CD4-positive, alpha-beta T cell (primary cell): ENCODE measurements at regions not wholly inside any gene's neighbourhood (a gene's known extent, or its start where the extent isn't known, plus 50 kb on each side); places are given as distances from the start of the nearest gene placed in this dataset.

Source experiments
- ATAC-seq: fragments of 200-7000 bp; cut with Tn5 transposase; one replicate; pipeline ENCODE4 v1.10.0; 2022; ENCODE audit warnings: mild to moderate bottlenecking; ENCODE audit not compliant: poor library complexity
- CTCF ChIA-PET: fragments of 350-600 bp; sonication (Branson Sonifier 250); formaldehyde crosslinking; loops from one replicate; lab custom pipeline; 2021; ENCODE audit warnings: antibody characterized with exemption, inconsistent platforms; lab: Charles Lee
- POLR2A ChIA-PET: fragments of 350-600 bp; sonication (Branson Sonifier 250); formaldehyde crosslinking; loops from one replicate; lab custom pipeline; 2021; ENCODE audit warnings: antibody characterized with exemption, inconsistent platforms; lab: Charles Lee
- DNase-seq, 14 experiments: peaks; one replicate each; pipeline ENCODE4 v3.0.0-alpha.2; 2013 to 2020; ENCODE audit warnings: mixed read lengths in 2 of 14
- H3K27ac ChIP-seq, 2 donors: one replicate each; pipeline versions ENCODE4 v1.5.1 to v1.7.0; 2013; ENCODE audit warnings: low read length in 2 of 2, low read depth in 1 of 2, mild to moderate bottlenecking in 1 of 2
- H3K27me3 ChIP-seq, 2 experiments: 1 replicate in 1 of 2; 2 replicates in 1 of 2; pipeline versions ENCODE4 v1.6.1 to v1.7.0; 2013; ENCODE audit warnings: low read length in 2 of 2, control low read depth in 1 of 2, mild to moderate bottlenecking in 1 of 2, moderate library complexity in 1 of 2; ENCODE audit not compliant: insufficient read depth in 2 of 2, control insufficient read depth in 1 of 2
- H3K36me3 ChIP-seq: one replicate; pipeline ENCODE4 v1.6.1; 2013; ENCODE audit warnings: low read length, control low read depth; ENCODE audit not compliant: insufficient read depth
- H3K4me1 ChIP-seq: one replicate; pipeline ENCODE4 v1.6.1; 2013; ENCODE audit warnings: low read length, control low read depth; ENCODE audit not compliant: insufficient read depth
- H3K4me3 ChIP-seq: one replicate; pipeline ENCODE4 v1.5.1; 2013; ENCODE audit warnings: mild to moderate bottlenecking, low read length, moderate library complexity
- H3K9me3 ChIP-seq, 2 experiments: 1 replicate in 1 of 2; 2 replicates in 1 of 2; pipeline versions ENCODE4 v1.6.1 to v1.7.0; 2013; ENCODE audit warnings: low read length in 2 of 2, mild to moderate bottlenecking in 2 of 2, control low read depth in 1 of 2, moderate library complexity in 1 of 2; ENCODE audit not compliant: control insufficient read depth in 1 of 2, insufficient read depth in 1 of 2
- H3K27ac Mint-ChIP-seq: one replicate; pipeline ENCODE4 v1.8.0; 2020; ENCODE audit warnings: mixed read lengths
- H3K27me3 Mint-ChIP-seq: one replicate; pipeline ENCODE4 v1.8.0; 2021; ENCODE audit warnings: mixed read lengths
- H3K36me3 Mint-ChIP-seq: one replicate; pipeline ENCODE4 v1.8.0; 2021; ENCODE audit warnings: low read depth, mixed read lengths
- H3K4me1 Mint-ChIP-seq: one replicate; pipeline ENCODE4 v1.8.0; 2021; ENCODE audit warnings: low read depth, mixed read lengths
- H3K4me3 Mint-ChIP-seq: one replicate; pipeline ENCODE4 v1.8.0; 2020; ENCODE audit warnings: mild to moderate bottlenecking, mixed read lengths
- H3K9me3 Mint-ChIP-seq: one replicate; pipeline ENCODE4 v1.8.0; 2020; ENCODE audit warnings: mixed read lengths
- CTCF ChIP-seq: fragments of 200-600 bp; IDR thresholded peaks from one replicate; pipeline ENCODE4 v1.8.0; 2022; ENCODE audit warnings: antibody characterized with exemption, mild to moderate bottlenecking
- intact Hi-C, 2 experiments: fragments of 100-400 bp; cut with DNase I in 1 of 2; cut with micrococcal nuclease in 1 of 2; formaldehyde crosslinking; loops; one replicate each; pipeline versions ENCODE4 v1.15.1 to v1.9.0; 2023 to 2025; cut with DNase I, micrococcal nuclease

GRCh38 chr11:94708176-94708575 lies 60.0 kb upstream of the AMOTL1 start:
- no peaks in the 10 kb centered on the region for H3K9me3 ChIP-seq
- no peak overlapping the region for H3K4me3 Mint-ChIP-seq
- H3K4me1 Mint-ChIP-seq = no peaks in the 10 kb centered on the region
- no peak for ATAC-seq
- CTCF ChIA-PET = no interaction called here
- H3K36me3 ChIP-seq = no peaks in the 10 kb centered on the region
- H3K27ac Mint-ChIP-seq = no peak overlapping the region
- H3K4me1 ChIP-seq = no peaks in the 10 kb centered on the region
- H3K27ac ChIP-seq = no peak overlapping the region
- no peak for DNase-seq
- H3K27me3 Mint-ChIP-seq = no peaks in the 10 kb centered on the region
- no peaks in the 10 kb centered on the region for H3K36me3 Mint-ChIP-seq
- no peak overlapping the region for H3K4me3 ChIP-seq
- H3K27me3 ChIP-seq = no peaks in the 10 kb centered on the region
- intact Hi-C loops = no loop called here
- no peak for TF ChIP-seq CTCF
- POLR2A ChIA-PET = no interaction called here
- no peaks in the 10 kb centered on the region for H3K9me3 Mint-ChIP-seq

GRCh38 chr11:94708642-94709041 lies 59.5 kb upstream of the AMOTL1 start:
- Histone ChIP-seq H3K4me1 (no peaks in the 10 kb centered on the region), H3K4me3 (no peak overlapping the region), H3K9me3 (no peaks in the 10 kb centered on the region), H3K27me3 (no peaks in the 10 kb centered on the region), H3K36me3 (no peaks in the 10 kb centered on the region), H3K27ac (no peak overlapping the region)
- ChIA-PET CTCF (no interaction called here), POLR2A (no interaction called here)
- intact Hi-C loops = no loop called here
- no peaks in the 10 kb centered on the region for H3K4me1 Mint-ChIP-seq
- H3K9me3 Mint-ChIP-seq = no peaks in the 10 kb centered on the region
- ATAC-seq (no peak), DNase-seq (no peak)
- TF ChIP-seq CTCF = no peak
- H3K4me3 Mint-ChIP-seq = no peak overlapping the region
- no peaks in the 10 kb centered on the region for H3K27me3 Mint-ChIP-seq
- no peaks in the 10 kb centered on the region for H3K36me3 Mint-ChIP-seq
- H3K27ac Mint-ChIP-seq = no peak overlapping the region

- no peaks in the 10 kb centered on the region for H3K9me3 ChIP-seq
- intact Hi-C loops = no loop called here
- no peaks in the 10 kb centered on the region for H3K4me1 Mint-ChIP-seq
These were observed 52.9 kb upstream of the AMOTL1 start for GRCh38 chr11:94715225-94715624.

More at GRCh38 chr11:94715225-94715624, 52.9 kb upstream of the AMOTL1 start:
- DNase-seq (no peak), ATAC-seq (no peak)
- Histone ChIP-seq H3K27me3 (peaks cover 0 to 28% of the 10 kb centered on the region in 2 experiments), H3K36me3 (no peaks in the 10 kb centered on the region), H3K27ac (no peak overlapping the region), H3K4me3 (no peak overlapping the region), H3K4me1 (no peaks in the 10 kb centered on the region)
- ChIA-PET POLR2A (no interaction called here), CTCF (no interaction called here)
- Mint-ChIP-seq H3K4me3 (no peak overlapping the region), H3K27ac (no peak overlapping the region), H3K27me3 (peaks cover 32% of the 10 kb centered on the region), H3K36me3 (no peaks in the 10 kb centered on the region), H3K9me3 (no peaks in the 10 kb centered on the region)
- no peak for TF ChIP-seq CTCF
